OCI-LY3 (cell line): ENCODE measurements at regions not wholly inside any gene's neighbourhood (a gene's known extent, or its start where the extent isn't known, plus 50 kb on each side); places are given as distances from the start of the nearest gene placed in this dataset.

Source experiments
- H2AFZ ChIP-seq: fragments of 200-600, 300-600 bp; shearing (Covaris generic); 2 replicates; pipeline ENCODE4 v1.6.0; 2014; ENCODE audit warnings: antibody characterized with exemption, low read depth, low read length
- H3K27ac ChIP-seq: fragments of 200-600, 300-600 bp; sonication (generic); 2 replicates; pipeline ENCODE4 v1.5.1; 2014; ENCODE audit warnings: mild to moderate bottlenecking, low read length, moderate library complexity, mixed read lengths
- H3K27me3 ChIP-seq: fragments of 200-600, 300-600 bp; sonication (generic); 2 replicates; pipeline ENCODE4 v1.6.1; 2014; ENCODE audit warnings: low read depth, low read length, mixed read lengths
- H3K36me3 ChIP-seq: fragments of 200-600, 300-600 bp; sonication (generic); replicated peaks from 2 replicates; pipeline ENCODE3; 2014; ENCODE audit warnings: low read depth, low read length, mixed read lengths
- H3K4me1 ChIP-seq: fragments of 300-600, 200-600 bp; sonication (generic); 2 replicates; pipeline ENCODE4 v1.6.1; 2014; ENCODE audit warnings: low read length, mixed read lengths
- H3K4me2 ChIP-seq: fragments of 200-600, 300-600 bp; sonication (generic); 2 replicates; pipeline ENCODE4 v1.6.1; 2014; ENCODE audit warnings: low read length, mixed read lengths
- H3K4me3 ChIP-seq: fragments of 300-600, 200-600 bp; sonication (generic); 2 replicates; pipeline ENCODE4 v1.5.1; 2014; ENCODE audit warnings: antibody characterized with exemption, mild to moderate bottlenecking, low read length, moderate library complexity
- H3K79me2 ChIP-seq: fragments of 300-600, 200-600 bp; shearing (Covaris generic); 2 replicates; pipeline ENCODE4 v1.6.1; 2014; ENCODE audit warnings: mild to moderate bottlenecking, low read length, mixed read lengths
- H3K9ac ChIP-seq: fragments of 300-600, 200-600 bp; shearing (Covaris generic); 2 replicates; pipeline ENCODE4 v1.6.0; 2014; ENCODE audit warnings: mild to moderate bottlenecking, low read length, moderate library complexity
- H3K9me3 ChIP-seq: fragments of 200-600, 300-600 bp; shearing (Covaris generic); 2 replicates; pipeline ENCODE4 v1.6.1; 2014; ENCODE audit warnings: low read length, mixed read lengths; ENCODE audit not compliant: insufficient read depth
- H4K20me1 ChIP-seq: fragments of 200-600, 300-600 bp; sonication (generic); 2 replicates; pipeline ENCODE4 v1.6.1; 2016; ENCODE audit warnings: low read length, mixed read lengths; ENCODE audit not compliant: insufficient read depth
- CTCF ChIP-seq: fragments of 200-600, 300-600 bp; sonication (generic); IDR thresholded peaks from 2 replicates; pipeline ENCODE4 v1.5.1; 2014; ENCODE audit warnings: antibody characterized with exemption, low read length, low read depth
- EZH2phosphoT487 ChIP-seq: fragments of 200-600 bp; shearing (Covaris generic); IDR thresholded peaks from 2 replicates; pipeline ENCODE4 v1.6.1; 2018; ENCODE audit warnings: antibody characterized with exemption, mixed run types, low read depth

GRCh38 chr3:145692751-145693150, 468.2 kb downstream of the PLOD2 start:
- H3K4me1 ChIP-seq, result no peaks in the 10 kb centered on the region
- TF ChIP-seq EZH2phosphoT487 (no peak), CTCF (no peak)
- no peaks in the 10 kb centered on the region for H3K9me3 ChIP-seq
- no peaks in the 10 kb centered on the region for H3K36me3 ChIP-seq
- no peak overlapping the region for H3K4me2 ChIP-seq
- no peaks in the 10 kb centered on the region for H3K27me3 ChIP-seq
- no peak overlapping the region for H3K27ac ChIP-seq
- no peak overlapping the region for H2AFZ ChIP-seq
- no peaks in the 10 kb centered on the region for H4K20me1 ChIP-seq
- no peaks in the 10 kb centered on the region for H3K79me2 ChIP-seq
- H3K4me3 ChIP-seq, result no peak overlapping the region
- H3K9ac ChIP-seq, result no peak overlapping the region

- no peak overlapping the region for H3K4me2 ChIP-seq
- no peak overlapping the region for H2AFZ ChIP-seq
- TF ChIP-seq CTCF, result no peak
- no peak for TF ChIP-seq EZH2phosphoT487
- H4K20me1 ChIP-seq, result no peaks in the 10 kb centered on the region
- no peak overlapping the region for H3K4me3 ChIP-seq
- H3K36me3 ChIP-seq, result no peaks in the 10 kb centered on the region
- H3K79me2 ChIP-seq, result no peaks in the 10 kb centered on the region
- no peak overlapping the region for H3K27ac ChIP-seq
- no peak overlapping the region for H3K9ac ChIP-seq
- H3K27me3 ChIP-seq, result no peaks in the 10 kb centered on the region
- H3K4me1 ChIP-seq, result no peaks in the 10 kb centered on the region
- H3K9me3 ChIP-seq, result no peaks in the 10 kb centered on the region
These were observed 465.0 kb downstream of the PLOD2 start for GRCh38 chr3:145696011-145696410.

- Histone ChIP-seq H3K4me1 (no peaks in the 10 kb centered on the region), H3K79me2 (no peaks in the 10 kb centered on the region), H3K9ac (no peak overlapping the region), H3K36me3 (no peaks in the 10 kb centered on the region), H3K27ac (no peak overlapping the region), H3K4me3 (no peak overlapping the region), H3K27me3 (no peaks in the 10 kb centered on the region), H2AFZ (no peak overlapping the region), H4K20me1 (no peaks in the 10 kb centered on the region), H3K4me2 (no peak overlapping the region), H3K9me3 (no peaks in the 10 kb centered on the region)
- TF ChIP-seq CTCF, result no peak
- TF ChIP-seq EZH2phosphoT487, result no peak
These were observed 462.7 kb downstream of the PLOD2 start for GRCh38 chr3:145698250-145698649.

- Histone ChIP-seq H3K27ac (no peak overlapping the region), H4K20me1 (no peaks in the 10 kb centered on the region), H3K4me1 (no peaks in the 10 kb centered on the region), H3K27me3 (no peaks in the 10 kb centered on the region), H3K4me2 (no peak overlapping the region), H3K36me3 (no peaks in the 10 kb centered on the region), H3K9ac (no peak overlapping the region), H3K79me2 (no peaks in the 10 kb centered on the region), H3K4me3 (no peak overlapping the region), H2AFZ (no peak overlapping the region), H3K9me3 (no peaks in the 10 kb centered on the region)
- TF ChIP-seq EZH2phosphoT487, result no peak
- TF ChIP-seq CTCF, result peak; percentile 44
These were observed 462.2 kb downstream of the PLOD2 start for GRCh38 chr3:145698749-145699148.
